HG03108 (cell line): ENCODE measurements at regions not wholly inside any gene's neighbourhood (a gene's known extent, or its start where the extent isn't known, plus 50 kb on each side); places are given as distances from the start of the nearest gene placed in this dataset.

ENCODE experiments used
- ATAC-seq: cut with Tn5 transposase; IDR thresholded peaks from one replicate; pipeline ENCODE4 v1.9.1; 2021; ENCODE audit warnings: moderate library complexity; ENCODE audit not compliant: unreplicated experiment

- no peak for ATAC-seq
Measured at GRCh38 chr2:47266939-47267710, 90.8 kb upstream of the CALM2 start.

- ATAC-seq = no peak
Measured at GRCh38 chr2:47265751-47266231, 89.5 kb upstream of the CALM2 start.

- ATAC-seq = no peak
Measured at GRCh38 chr2:47265158-47265557, 88.8 kb upstream of the CALM2 start.

GRCh38 chr2:47264686-47265085 lies 88.4 kb upstream of the CALM2 start:
- no peak for ATAC-seq

- no peak for ATAC-seq
Measured at GRCh38 chr2:47264143-47264542, 87.8 kb upstream of the CALM2 start.

- ATAC-seq = no peak
Measured at GRCh38 chr2:47262657-47263056, 86.3 kb upstream of the CALM2 start.

- ATAC-seq = no peak
Measured at GRCh38 chr2:47260971-47261370, 84.7 kb upstream of the CALM2 start.

- ATAC-seq = no peak
Measured at GRCh38 chr2:47259829-47260228, 83.5 kb upstream of the CALM2 start.

- no peak for ATAC-seq
Measured at GRCh38 chr2:47257946-47258348, 81.6 kb upstream of the CALM2 start.

- no peak for ATAC-seq
Measured at GRCh38 chr2:47256416-47257087, 80.2 kb upstream of the CALM2 start.

- no peak for ATAC-seq
Measured at GRCh38 chr2:47255794-47256193, 79.5 kb upstream of the CALM2 start.

- ATAC-seq = no peak
Measured at GRCh38 chr2:47254464-47254863, 78.2 kb upstream of the CALM2 start.

- no peak for ATAC-seq
Measured at GRCh38 chr2:47253447-47253846, 77.1 kb upstream of the CALM2 start.

- no peak for ATAC-seq
Measured at GRCh38 chr2:47251404-47251675, 75.0 kb upstream of the CALM2 start.

GRCh38 chr2:47250586-47251403 lies 74.5 kb upstream of the CALM2 start:
- no peak for ATAC-seq

- no peak for ATAC-seq
Measured at GRCh38 chr2:47249931-47250330, 73.6 kb upstream of the CALM2 start.

- ATAC-seq = no peak
Measured at GRCh38 chr2:47249157-47249900, 73.0 kb upstream of the CALM2 start.

GRCh38 chr2:47243596-47244323 lies 67.4 kb upstream of the CALM2 start:
- ATAC-seq = no peak

- no peak for ATAC-seq
Measured at GRCh38 chr2:47241715-47242114, 65.4 kb upstream of the CALM2 start.
